ENCODE measurements at regions not wholly inside any gene's neighbourhood (a gene's known extent, or its start where the extent isn't known, plus 50 kb on each side); places are given as distances from the start of the nearest gene placed in this dataset.
"Not testable (repeated sequence)": the region's sequence is repeated elsewhere in the genome, so short reads cannot be mapped to it uniquely, and the experiment has no call there.

DNA sequence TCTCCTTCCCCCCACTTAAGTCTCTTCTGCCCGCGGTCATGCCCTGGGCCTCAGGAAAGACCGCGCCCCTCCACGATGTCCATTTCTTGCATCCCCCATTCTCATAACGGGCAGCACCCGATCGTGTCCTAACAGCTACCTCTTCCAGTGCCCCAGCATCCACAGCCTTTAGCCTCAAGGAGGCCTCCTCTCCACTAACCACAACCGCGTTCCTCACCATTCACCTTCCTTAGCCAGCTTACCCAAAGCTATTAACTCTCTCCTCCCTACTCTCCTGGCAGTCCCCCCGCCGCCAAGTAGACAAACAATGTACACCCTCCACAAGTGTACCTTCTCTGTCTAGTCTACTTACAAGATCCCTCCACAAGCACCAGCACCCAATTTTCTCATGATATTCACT lies 58.6 kb upstream of the PAGE5 start:
- POLR2A ChIA-PET, result interaction anchor here (0.6 to 2.6 kb wide), 6 partner anchors 95 to 1567 kb away, joined by 3 to 11 read pairs (median 3); partner anchors contain the start of genes APEX2, NBDY and RRAGB
- peak; percentile 2 for DNase-seq (ENCODE audit: unreplicated experiment)
- Mint-ChIP-seq H3K4me3 (ENCODE audit: unreplicated experiment) (peak overlapping the region; percentile 83), H3K27me3 (ENCODE audit: insufficient read depth, unreplicated experiment) (peaks cover 41% of the 10 kb centered on the region), H3K4me1 (ENCODE audit: insufficient read depth, unreplicated experiment) (peaks cover 6% of the 10 kb centered on the region), H3K36me3 (ENCODE audit: insufficient read depth, unreplicated experiment) (peaks cover 6% of the 10 kb centered on the region), H3K9me3 (ENCODE audit: unreplicated experiment) (peaks cover 5% of the 10 kb centered on the region), H3K27ac (ENCODE audit: low read depth, unreplicated experiment) (peak overlapping the region; percentile 90)
- BruUV-seq (replicated peaks), result TSS peak; percentile 88
- intact Hi-C loops (cut with micrococcal nuclease), result no loop called here
- TF ChIP-seq, protein P1, sequence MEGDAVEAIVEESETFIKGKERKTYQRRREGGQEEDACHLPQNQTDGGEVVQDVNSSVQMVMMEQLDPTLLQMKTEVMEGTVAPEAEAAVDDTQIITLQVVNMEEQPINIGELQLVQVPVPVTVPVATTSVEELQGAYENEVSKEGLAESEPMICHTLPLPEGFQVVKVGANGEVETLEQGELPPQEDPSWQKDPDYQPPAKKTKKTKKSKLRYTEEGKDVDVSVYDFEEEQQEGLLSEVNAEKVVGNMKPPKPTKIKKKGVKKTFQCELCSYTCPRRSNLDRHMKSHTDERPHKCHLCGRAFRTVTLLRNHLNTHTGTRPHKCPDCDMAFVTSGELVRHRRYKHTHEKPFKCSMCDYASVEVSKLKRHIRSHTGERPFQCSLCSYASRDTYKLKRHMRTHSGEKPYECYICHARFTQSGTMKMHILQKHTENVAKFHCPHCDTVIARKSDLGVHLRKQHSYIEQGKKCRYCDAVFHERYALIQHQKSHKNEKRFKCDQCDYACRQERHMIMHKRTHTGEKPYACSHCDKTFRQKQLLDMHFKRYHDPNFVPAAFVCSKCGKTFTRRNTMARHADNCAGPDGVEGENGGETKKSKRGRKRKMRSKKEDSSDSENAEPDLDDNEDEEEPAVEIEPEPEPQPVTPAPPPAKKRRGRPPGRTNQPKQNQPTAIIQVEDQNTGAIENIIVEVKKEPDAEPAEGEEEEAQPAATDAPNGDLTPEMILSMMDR (IDR thresholded peaks at IDR 0.05; ENCODE audit: unreplicated experiment), result no peak
- CTCF ChIA-PET, result interaction anchor here (0.6 kb wide), 1 partner anchor 11 kb away, joined by 3 read pairs; no protein-coding TSS in a partner anchor

DNA sequence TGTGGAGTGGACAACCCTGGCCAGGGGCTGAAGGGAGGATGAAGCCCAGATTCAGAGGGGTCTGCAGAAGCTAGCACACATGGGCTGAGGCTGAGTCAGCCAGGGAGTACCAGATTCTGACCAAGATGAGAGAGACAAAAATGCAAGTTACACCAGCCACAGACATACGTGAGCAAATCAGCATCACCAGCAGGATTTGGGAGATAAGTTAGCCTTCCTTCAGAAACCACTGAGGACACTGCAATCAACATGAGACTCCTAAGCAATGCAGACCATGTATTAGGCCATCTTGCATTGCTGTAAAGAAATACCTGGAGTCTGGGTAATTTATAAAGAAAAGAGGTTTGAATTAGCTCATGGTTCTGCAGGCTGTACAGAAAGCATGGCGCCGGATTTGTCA lies 57.0 kb upstream of the PAGE5 start:
- CTCF ChIA-PET, result no interaction called here
- intact Hi-C loops (cut with micrococcal nuclease), result no loop called here

DNA sequence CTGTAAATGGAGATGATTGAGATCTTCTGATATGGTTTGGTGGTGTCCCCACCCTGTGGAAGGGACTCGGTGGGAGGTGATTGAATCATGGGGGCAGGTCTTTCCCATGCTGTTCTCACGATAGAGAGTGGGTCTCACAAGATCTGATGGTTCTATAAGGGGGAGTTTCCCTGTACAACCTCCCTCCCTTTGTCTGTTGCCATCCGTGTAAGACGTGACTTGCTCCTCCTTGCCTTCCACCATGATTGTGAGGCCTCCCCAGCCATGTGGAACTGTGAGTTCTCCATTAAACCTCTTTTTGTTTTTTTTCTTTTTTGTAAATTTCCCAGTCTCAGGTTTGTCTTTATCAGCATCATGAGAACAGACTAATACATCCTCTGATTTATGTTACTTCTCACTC lies 55.1 kb upstream of the PAGE5 start:
- POLR2A ChIA-PET, result not testable (repeated sequence)

More for the DNA sequence above, 57.0 kb upstream of the PAGE5 start:
- H3K27me3 Mint-ChIP-seq (ENCODE audit: insufficient read depth, unreplicated experiment), result peaks cover 37% of the 10 kb centered on the region
- no TSS peak for BruUV-seq (replicated peaks)
- DNase-seq (ENCODE audit: unreplicated experiment), result no peak
- H3K4me1 Mint-ChIP-seq (ENCODE audit: insufficient read depth, unreplicated experiment), result peaks cover 6% of the 10 kb centered on the region
- TF ChIP-seq, protein P1 (IDR thresholded peaks at IDR 0.05; ENCODE audit: unreplicated experiment), result no peak
- POLR2A ChIA-PET, result interaction anchor here (0.6 kb wide), 1 partner anchor 980 kb away, joined by 3 read pairs; no protein-coding TSS in a partner anchor
- H3K4me3 Mint-ChIP-seq (ENCODE audit: unreplicated experiment), result no peak overlapping the region
- H3K27ac Mint-ChIP-seq (ENCODE audit: low read depth, unreplicated experiment), result no peak overlapping the region
- peaks cover 5% of the 10 kb centered on the region for H3K9me3 Mint-ChIP-seq (ENCODE audit: unreplicated experiment)
- peaks cover 3% of the 10 kb centered on the region for H3K36me3 Mint-ChIP-seq (ENCODE audit: insufficient read depth, unreplicated experiment)

DNA sequence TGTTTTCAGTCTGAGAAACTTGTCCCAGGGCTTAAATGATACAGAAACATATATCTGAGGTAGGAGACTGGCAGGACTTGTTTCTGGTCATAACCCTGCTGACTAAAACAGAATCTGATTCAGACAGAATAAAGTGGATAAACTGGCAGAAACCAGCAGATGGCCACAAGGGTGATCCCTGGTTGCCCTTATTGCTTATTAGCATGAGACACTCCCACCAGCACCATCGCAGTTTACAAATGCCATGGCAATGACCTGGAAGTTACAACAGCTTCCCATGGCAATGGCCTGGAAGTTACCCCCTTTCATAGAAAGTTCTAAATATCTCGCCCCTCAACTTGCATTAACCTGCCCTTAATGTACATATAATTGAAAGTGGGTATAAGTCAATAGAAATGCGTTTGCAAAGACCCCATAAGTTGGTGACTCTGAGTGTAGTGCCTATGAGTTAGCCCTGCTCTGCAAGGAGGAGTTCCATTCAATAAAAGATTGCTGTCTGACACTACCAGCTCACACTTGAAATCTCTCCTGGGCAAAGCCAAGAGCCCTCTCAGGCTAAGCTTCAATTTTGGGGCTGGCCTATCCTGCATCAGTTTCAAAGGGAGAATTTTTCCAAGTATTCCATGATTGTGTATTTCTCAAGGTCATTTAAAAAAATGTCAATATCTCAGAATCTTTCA lies 52.9 kb upstream of the PAGE5 start:
- Mint-ChIP-seq H3K36me3 (ENCODE audit: insufficient read depth, unreplicated experiment) (no peaks in the 10 kb centered on the region), H3K27me3 (ENCODE audit: insufficient read depth, unreplicated experiment) (peaks cover 25% of the 10 kb centered on the region), H3K27ac (ENCODE audit: low read depth, unreplicated experiment) (no peak overlapping the region), H3K4me1 (ENCODE audit: insufficient read depth, unreplicated experiment) (no peaks in the 10 kb centered on the region), H3K4me3 (ENCODE audit: unreplicated experiment) (no peak overlapping the region), H3K9me3 (ENCODE audit: unreplicated experiment) (peaks cover 5% of the 10 kb centered on the region)
- POLR2A ChIA-PET, result interaction anchor here (1.1 kb wide), 1 partner anchor 233 kb away, joined by 8 read pairs; no protein-coding TSS in a partner anchor
- TF ChIP-seq, protein P1 (IDR thresholded peaks at IDR 0.05; ENCODE audit: unreplicated experiment), result no peak
- peak; percentile 5 for DNase-seq (ENCODE audit: unreplicated experiment)
- CTCF ChIA-PET, result interaction anchor here (1.0 kb wide), 1 partner anchor 18 kb away, joined by 5 read pairs; no protein-coding TSS in a partner anchor
- no TSS peak for BruUV-seq (replicated peaks)
- intact Hi-C loops (cut with micrococcal nuclease), result no loop called here

More for the DNA sequence above, 55.1 kb upstream of the PAGE5 start:
- H3K9me3 Mint-ChIP-seq (ENCODE audit: unreplicated experiment); H3K4me3 Mint-ChIP-seq (ENCODE audit: unreplicated experiment); H3K4me1 Mint-ChIP-seq (ENCODE audit: insufficient read depth, unreplicated experiment); BruUV-seq (replicated peaks); intact Hi-C loops (cut with micrococcal nuclease); DNase-seq (ENCODE audit: unreplicated experiment); CTCF ChIA-PET; H3K27ac Mint-ChIP-seq (ENCODE audit: low read depth, unreplicated experiment); H3K36me3 Mint-ChIP-seq (ENCODE audit: insufficient read depth, unreplicated experiment): not testable (repeated sequence)
- peaks cover 37% of the 10 kb centered on the region for H3K27me3 Mint-ChIP-seq (ENCODE audit: insufficient read depth, unreplicated experiment)

Data from MCF 10A (cell line).